ENCODE measurements at regions not wholly inside any gene's neighbourhood (a gene's known extent, or its start where the extent isn't known, plus 50 kb on each side); places are given as distances from the start of the nearest gene placed in this dataset.

GRCh38 chr5:152542741-152543140 lies 137.7 kb upstream of the NMUR2 start:
- H4K20me1 ChIP-seq (ENCODE audit: insufficient read depth, low read length), result no peaks in the 10 kb centered on the region
- no peak overlapping the region for H3K27ac Mint-ChIP-seq
- H3K4me1 ChIP-seq (ENCODE audit: control insufficient read depth in 1 of 2, insufficient read depth in 2 of 2, low read length in 2 of 2), result no peaks in the 10 kb centered on the region
- H3K27ac ChIP-seq (ENCODE audit: low read depth in 1 of 2, low read length in 2 of 2), result no peak overlapping the region
- H3K79me2 ChIP-seq (ENCODE audit: insufficient read depth, low read length), result no peaks in the 10 kb centered on the region
- no peaks in the 10 kb centered on the region for H3K4me1 Mint-ChIP-seq
- H3K27me3 ChIP-seq (ENCODE audit: control insufficient read depth in 2 of 2, insufficient read depth in 2 of 2, low read length in 2 of 2), result no peaks in the 10 kb centered on the region
- H3K4me2 ChIP-seq (replicated peaks; ENCODE audit: extremely low read depth, low read length, poor library complexity, severe bottlenecking), result no peak overlapping the region
- no peaks in the 10 kb centered on the region for H3K36me3 Mint-ChIP-seq
- no peaks in the 10 kb centered on the region for H3K36me3 ChIP-seq (replicated peaks in 1 of 2; ENCODE audit: control insufficient read depth in 1 of 2, insufficient read depth in 2 of 2, low read length in 2 of 2)
- no peaks in the 10 kb centered on the region for H3K9me3 Mint-ChIP-seq
- H3K27me3 Mint-ChIP-seq (ENCODE audit: low read depth in 3 of 3), result peaks cover 0 to 5% (median 4%) of the 10 kb centered on the region in 3 donors
- H3K9me3 ChIP-seq (replicated peaks in 1 of 2; ENCODE audit: control insufficient read depth in 1 of 2, insufficient read depth in 1 of 2, low read length in 2 of 2), result no peaks in the 10 kb centered on the region
- no peak for DNase-seq
- no peak overlapping the region for H3K9ac ChIP-seq (ENCODE audit: insufficient read depth, low read length, poor library complexity, severe bottlenecking)
- intact Hi-C loops (cut with micrococcal nuclease), result no loop called here
- H3K4me3 ChIP-seq (replicated peaks in 1 of 3; ENCODE audit: low read depth in 2 of 3, low read length in 3 of 3), result no peak overlapping the region
- TF ChIP-seq, protein P1, sequence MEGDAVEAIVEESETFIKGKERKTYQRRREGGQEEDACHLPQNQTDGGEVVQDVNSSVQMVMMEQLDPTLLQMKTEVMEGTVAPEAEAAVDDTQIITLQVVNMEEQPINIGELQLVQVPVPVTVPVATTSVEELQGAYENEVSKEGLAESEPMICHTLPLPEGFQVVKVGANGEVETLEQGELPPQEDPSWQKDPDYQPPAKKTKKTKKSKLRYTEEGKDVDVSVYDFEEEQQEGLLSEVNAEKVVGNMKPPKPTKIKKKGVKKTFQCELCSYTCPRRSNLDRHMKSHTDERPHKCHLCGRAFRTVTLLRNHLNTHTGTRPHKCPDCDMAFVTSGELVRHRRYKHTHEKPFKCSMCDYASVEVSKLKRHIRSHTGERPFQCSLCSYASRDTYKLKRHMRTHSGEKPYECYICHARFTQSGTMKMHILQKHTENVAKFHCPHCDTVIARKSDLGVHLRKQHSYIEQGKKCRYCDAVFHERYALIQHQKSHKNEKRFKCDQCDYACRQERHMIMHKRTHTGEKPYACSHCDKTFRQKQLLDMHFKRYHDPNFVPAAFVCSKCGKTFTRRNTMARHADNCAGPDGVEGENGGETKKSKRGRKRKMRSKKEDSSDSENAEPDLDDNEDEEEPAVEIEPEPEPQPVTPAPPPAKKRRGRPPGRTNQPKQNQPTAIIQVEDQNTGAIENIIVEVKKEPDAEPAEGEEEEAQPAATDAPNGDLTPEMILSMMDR (IDR thresholded peaks at IDR 0.05), result no peak
- no peak overlapping the region for H2AFZ ChIP-seq (ENCODE audit: insufficient read depth, low read depth, low read length, poor library complexity, severe bottlenecking)
- WGBS (ENCODE audit: insufficient coverage), result no CpG with 5 or more reads among the region's 3 CpGs
- H3K4me3 Mint-ChIP-seq, result no peak overlapping the region

GRCh38 chr5:152546493-152546892 lies 141.4 kb upstream of the NMUR2 start:
- Histone ChIP-seq H3K9me3 (replicated peaks in 1 of 2; ENCODE audit: control insufficient read depth in 1 of 2, insufficient read depth in 1 of 2, low read length in 2 of 2) (no peaks in the 10 kb centered on the region), H3K4me2 (replicated peaks; ENCODE audit: extremely low read depth, low read length, poor library complexity, severe bottlenecking) (no peak overlapping the region), H3K4me3 (replicated peaks in 1 of 3; ENCODE audit: low read depth in 2 of 3, low read length in 3 of 3) (no peak overlapping the region), H3K27ac (ENCODE audit: low read depth in 1 of 2, low read length in 2 of 2) (no peak overlapping the region), H3K79me2 (ENCODE audit: insufficient read depth, low read length) (no peaks in the 10 kb centered on the region), H3K9ac (ENCODE audit: insufficient read depth, low read length, poor library complexity, severe bottlenecking) (no peak overlapping the region), H2AFZ (ENCODE audit: insufficient read depth, low read depth, low read length, poor library complexity, severe bottlenecking) (no peak overlapping the region), H3K4me1 (ENCODE audit: control insufficient read depth in 1 of 2, insufficient read depth in 2 of 2, low read length in 2 of 2) (no peaks in the 10 kb centered on the region), H4K20me1 (ENCODE audit: insufficient read depth, low read length) (no peaks in the 10 kb centered on the region), H3K36me3 (replicated peaks in 1 of 2; ENCODE audit: control insufficient read depth in 1 of 2, insufficient read depth in 2 of 2, low read length in 2 of 2) (no peaks in the 10 kb centered on the region), H3K27me3 (ENCODE audit: control insufficient read depth in 2 of 2, insufficient read depth in 2 of 2, low read length in 2 of 2) (no peaks in the 10 kb centered on the region)
- intact Hi-C loops (cut with micrococcal nuclease), result no loop called here
- H3K36me3 Mint-ChIP-seq, result no peaks in the 10 kb centered on the region
- H3K9me3 Mint-ChIP-seq, result peaks cover 0 to 2% (median 0%) of the 10 kb centered on the region in 7 donors
- H3K27ac Mint-ChIP-seq, result no peak overlapping the region
- peaks cover 0 to 5% (median 2%) of the 10 kb centered on the region in 3 donors for H3K27me3 Mint-ChIP-seq (ENCODE audit: low read depth in 3 of 3)
- no peaks in the 10 kb centered on the region for H3K4me1 Mint-ChIP-seq
- TF ChIP-seq, protein P1 (IDR thresholded peaks at IDR 0.05), result no peak
- WGBS (ENCODE audit: insufficient coverage), result no CpG with 5 or more reads among the region's 2 CpGs
- H3K4me3 Mint-ChIP-seq, result no peak overlapping the region
- no peak for DNase-seq
